ENCODE measurements at regions not wholly inside any gene's neighbourhood (a gene's known extent, or its start where the extent isn't known, plus 50 kb on each side); places are given as distances from the start of the nearest gene placed in this dataset.

DNA sequence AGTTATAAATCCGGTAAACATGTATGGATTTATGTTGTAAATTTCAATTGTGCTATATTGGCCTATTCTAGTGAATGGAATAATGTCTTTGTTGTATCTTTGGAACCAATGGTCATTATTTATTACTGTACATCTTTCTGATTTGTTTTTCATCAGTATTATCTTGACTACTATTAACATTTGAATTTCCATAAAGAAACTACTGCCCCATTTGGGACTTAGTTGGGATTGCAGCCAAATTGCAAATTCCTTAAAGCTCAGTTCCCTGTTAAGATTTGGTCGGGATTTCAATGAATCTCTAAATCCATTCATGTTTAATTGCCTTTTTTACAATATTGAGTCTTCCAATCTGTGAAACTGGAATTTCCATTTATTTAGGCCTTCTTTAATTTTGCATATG is 822.4 kb upstream of the CADM2 start:
- H3K27me3 ChIP-seq (replicated peaks), result no peaks in the 10 kb centered on the region
- in situ Hi-C loops (cut with HindIII; ENCODE audit: low pct_ligation_motif_present, low sequenced_read_pairs), result no loop called here
- TF ChIP-seq, protein P1, sequence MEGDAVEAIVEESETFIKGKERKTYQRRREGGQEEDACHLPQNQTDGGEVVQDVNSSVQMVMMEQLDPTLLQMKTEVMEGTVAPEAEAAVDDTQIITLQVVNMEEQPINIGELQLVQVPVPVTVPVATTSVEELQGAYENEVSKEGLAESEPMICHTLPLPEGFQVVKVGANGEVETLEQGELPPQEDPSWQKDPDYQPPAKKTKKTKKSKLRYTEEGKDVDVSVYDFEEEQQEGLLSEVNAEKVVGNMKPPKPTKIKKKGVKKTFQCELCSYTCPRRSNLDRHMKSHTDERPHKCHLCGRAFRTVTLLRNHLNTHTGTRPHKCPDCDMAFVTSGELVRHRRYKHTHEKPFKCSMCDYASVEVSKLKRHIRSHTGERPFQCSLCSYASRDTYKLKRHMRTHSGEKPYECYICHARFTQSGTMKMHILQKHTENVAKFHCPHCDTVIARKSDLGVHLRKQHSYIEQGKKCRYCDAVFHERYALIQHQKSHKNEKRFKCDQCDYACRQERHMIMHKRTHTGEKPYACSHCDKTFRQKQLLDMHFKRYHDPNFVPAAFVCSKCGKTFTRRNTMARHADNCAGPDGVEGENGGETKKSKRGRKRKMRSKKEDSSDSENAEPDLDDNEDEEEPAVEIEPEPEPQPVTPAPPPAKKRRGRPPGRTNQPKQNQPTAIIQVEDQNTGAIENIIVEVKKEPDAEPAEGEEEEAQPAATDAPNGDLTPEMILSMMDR (IDR thresholded peaks at IDR 0.05; ENCODE audit: low read depth, low read length, missing control alignments), result peak; percentile 29

DNA sequence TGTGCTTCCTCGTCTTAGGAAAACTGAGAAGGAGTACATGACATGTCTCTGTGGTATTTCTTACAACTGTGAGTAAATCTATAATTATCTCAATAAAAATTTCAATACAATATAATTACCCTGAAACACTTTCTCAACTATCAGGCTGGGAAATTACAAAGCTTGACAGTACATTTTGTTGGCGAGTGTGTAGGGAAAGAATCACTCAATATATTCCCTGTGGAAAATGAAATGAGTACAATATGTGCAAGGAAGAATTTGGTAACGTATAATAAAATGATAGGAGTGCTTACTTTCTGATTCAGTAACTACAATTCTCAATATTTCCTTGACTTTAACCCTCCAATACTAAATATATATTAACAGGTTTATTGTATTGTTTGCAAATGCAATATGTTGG is 818.2 kb upstream of the CADM2 start:
- in situ Hi-C loops (cut with HindIII; ENCODE audit: low pct_ligation_motif_present, low sequenced_read_pairs), result no loop called here

More for the DNA sequence above, 822.4 kb upstream of the CADM2 start:
- H3K27ac ChIP-seq, result no peak overlapping the region
- no peak overlapping the region for H3K4me3 ChIP-seq (ENCODE audit: low read depth, low read length)
- H3K36me3 ChIP-seq (replicated peaks), result no peaks in the 10 kb centered on the region
- DNase-seq, result no peak

DNA sequence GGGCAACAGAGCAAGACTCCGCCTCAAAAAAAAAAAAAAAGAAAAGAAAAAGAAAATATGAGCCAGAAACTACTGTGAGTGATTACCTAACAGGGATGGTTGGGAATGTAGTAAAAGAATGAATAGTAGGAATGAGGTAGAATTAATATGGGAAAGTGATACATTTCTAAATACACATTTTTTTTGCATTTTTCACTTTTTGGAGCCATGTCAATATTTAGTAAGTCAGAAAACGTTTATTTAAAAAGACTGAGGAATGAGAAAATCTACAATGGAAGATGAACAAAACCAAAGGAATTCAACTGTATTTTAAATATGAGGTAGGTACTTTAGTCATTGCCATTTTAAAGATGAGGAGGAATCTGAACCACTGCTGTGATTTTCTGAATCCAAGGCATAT is 817.2 kb upstream of the CADM2 start:
- TF ChIP-seq, protein P1 (IDR thresholded peaks at IDR 0.05; ENCODE audit: low read depth, low read length, missing control alignments), result no peak
- Histone ChIP-seq H3K27ac (no peak overlapping the region), H3K4me3 (ENCODE audit: low read depth, low read length) (no peak overlapping the region), H3K36me3 (replicated peaks) (no peaks in the 10 kb centered on the region), H3K27me3 (replicated peaks) (no peaks in the 10 kb centered on the region)
- in situ Hi-C loops (cut with HindIII; ENCODE audit: low pct_ligation_motif_present, low sequenced_read_pairs), result no loop called here
- no peak for DNase-seq

More for the DNA sequence above, 818.2 kb upstream of the CADM2 start:
- DNase-seq, result no peak
- no peak overlapping the region for H3K27ac ChIP-seq
- no peaks in the 10 kb centered on the region for H3K36me3 ChIP-seq (replicated peaks)
- no peak overlapping the region for H3K4me3 ChIP-seq (ENCODE audit: low read depth, low read length)
- TF ChIP-seq, protein P1 (IDR thresholded peaks at IDR 0.05; ENCODE audit: low read depth, low read length, missing control alignments), result no peak
- no peaks in the 10 kb centered on the region for H3K27me3 ChIP-seq (replicated peaks)

DNA sequence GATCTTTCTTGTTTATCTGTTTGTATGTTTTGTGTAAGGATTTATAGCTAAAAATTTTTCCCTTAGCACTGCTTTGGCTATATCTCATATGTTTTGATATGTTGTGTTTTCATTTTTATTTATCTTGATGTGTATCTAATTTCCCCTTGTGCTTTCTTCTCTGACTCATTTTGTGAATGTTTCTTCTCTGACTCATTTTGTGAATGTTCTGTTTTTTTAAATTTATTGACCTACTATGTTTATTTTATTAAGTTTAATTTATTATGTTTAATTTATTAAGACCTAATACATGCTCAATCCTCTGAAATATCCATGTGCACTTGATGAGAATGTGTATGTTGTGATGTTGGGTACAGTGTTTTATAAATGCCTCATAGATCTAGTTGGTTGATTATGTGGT is 793.5 kb upstream of the CADM2 start:
- no peaks in the 10 kb centered on the region for H3K27me3 ChIP-seq (replicated peaks)
- no peak overlapping the region for H3K4me3 ChIP-seq (ENCODE audit: low read depth, low read length)
- no peak overlapping the region for H3K27ac ChIP-seq
- in situ Hi-C loops (cut with HindIII; ENCODE audit: low pct_ligation_motif_present, low sequenced_read_pairs), result no loop called here
- TF ChIP-seq, protein P1 (IDR thresholded peaks at IDR 0.05; ENCODE audit: low read depth, low read length, missing control alignments), result no peak
- DNase-seq, result no peak
- H3K36me3 ChIP-seq (replicated peaks), result no peaks in the 10 kb centered on the region

DNA sequence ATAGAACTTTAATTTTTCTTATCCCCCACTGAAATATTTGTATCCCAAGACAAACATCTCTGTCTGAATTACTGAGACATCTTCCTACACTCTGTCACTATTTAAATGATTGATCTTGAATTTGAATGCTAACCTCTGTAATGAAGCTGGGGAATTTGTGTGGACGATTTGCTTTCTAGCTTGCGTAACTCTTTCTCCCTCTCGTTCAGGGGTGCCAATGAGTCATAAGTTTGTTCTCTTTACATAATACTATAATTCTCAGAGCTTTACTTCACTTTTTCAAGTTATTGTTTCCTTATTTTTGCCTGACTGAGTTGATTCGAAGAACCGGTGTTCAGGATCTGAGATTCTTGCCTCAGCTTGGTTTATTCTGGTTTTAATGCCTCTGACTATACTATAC is 783.3 kb upstream of the CADM2 start:
- Histone ChIP-seq H3K27ac (no peak overlapping the region), H3K36me3 (replicated peaks) (no peaks in the 10 kb centered on the region), H3K4me3 (ENCODE audit: low read depth, low read length) (no peak overlapping the region), H3K27me3 (replicated peaks) (no peaks in the 10 kb centered on the region)
- TF ChIP-seq, protein P1 (IDR thresholded peaks at IDR 0.05; ENCODE audit: low read depth, low read length, missing control alignments), result no peak
- DNase-seq, result no peak
- in situ Hi-C loops (cut with HindIII; ENCODE audit: low pct_ligation_motif_present, low sequenced_read_pairs), result no loop called here

DNA sequence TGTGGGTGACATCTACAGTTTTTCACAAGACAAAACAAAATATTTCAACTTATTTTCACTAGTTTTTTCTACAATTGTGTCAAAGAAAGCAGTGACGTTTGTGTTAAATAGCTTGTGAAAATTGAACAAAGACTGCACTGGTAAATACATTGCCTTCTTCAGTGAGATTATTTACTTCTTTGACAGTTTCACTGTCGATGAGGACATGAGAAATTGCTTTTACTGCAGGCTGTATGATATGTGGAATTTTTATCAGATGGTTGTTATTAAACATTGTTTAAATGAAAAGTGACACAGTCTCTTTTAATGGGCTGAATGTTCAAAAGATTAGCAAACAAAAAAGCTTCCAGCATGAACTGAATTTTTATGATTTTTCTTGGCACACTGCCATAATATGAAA is 773.9 kb upstream of the CADM2 start:
- in situ Hi-C loops (cut with HindIII; ENCODE audit: low pct_ligation_motif_present, low sequenced_read_pairs), result no loop called here
- Histone ChIP-seq H3K27ac (no peak overlapping the region), H3K4me3 (ENCODE audit: low read depth, low read length) (no peak overlapping the region), H3K36me3 (replicated peaks) (no peaks in the 10 kb centered on the region), H3K27me3 (replicated peaks) (no peaks in the 10 kb centered on the region)
- TF ChIP-seq, protein P1 (IDR thresholded peaks at IDR 0.05; ENCODE audit: low read depth, low read length, missing control alignments), result no peak
- no peak for DNase-seq

Data from brain microvascular endothelial cell (primary cell).